ENCODE measurements at regions not wholly inside any gene's neighbourhood (a gene's known extent, or its start where the extent isn't known, plus 50 kb on each side); places are given as distances from the start of the nearest gene placed in this dataset.
A peak's percentile ranks its signal among the peaks of the same experiment; 100 is the strongest.
"Not testable (repeated sequence)": the region's sequence is repeated elsewhere in the genome, so short reads cannot be mapped to it uniquely, and the experiment has no call there.

GRCh38 chr5:18195910-18196309 lies 561.6 kb downstream of the TAF11L14 start:
- no peak for DNase-seq (ENCODE audit: low read depth in 4 of 4, low spot score in 3 of 4)

- DNase-seq (ENCODE audit: low read depth in 4 of 4, low spot score in 3 of 4), result no peak
Measured at GRCh38 chr5:18197734-18198133, 563.5 kb downstream of the TAF11L14 start.

- DNase-seq (ENCODE audit: low read depth in 4 of 4, low spot score in 3 of 4), result no peak
Measured at GRCh38 chr5:18202164-18202563, 567.9 kb downstream of the TAF11L14 start.

GRCh38 chr5:18203296-18203695 lies 569.0 kb downstream of the TAF11L14 start:
- no peak for DNase-seq (ENCODE audit: low read depth in 4 of 4, low spot score in 3 of 4)

GRCh38 chr5:18213666-18214065 lies 579.4 kb downstream of the TAF11L14 start:
- DNase-seq (ENCODE audit: low read depth in 4 of 4, low spot score in 3 of 4), result no peak

GRCh38 chr5:18216016-18216415 lies 581.8 kb downstream of the TAF11L14 start:
- DNase-seq (ENCODE audit: low read depth in 4 of 4, low spot score in 3 of 4), result no peak

- DNase-seq (ENCODE audit: low read depth in 4 of 4, low spot score in 3 of 4), result no peak
Measured at GRCh38 chr5:18216729-18217128, 582.5 kb downstream of the TAF11L14 start.

- no peak for DNase-seq (ENCODE audit: low read depth in 4 of 4, low spot score in 3 of 4)
Measured at GRCh38 chr5:18219241-18219640, 585.0 kb downstream of the TAF11L14 start.

- DNase-seq (ENCODE audit: low read depth in 4 of 4, low spot score in 3 of 4), result no peak
Measured at GRCh38 chr5:18220631-18221030, 586.4 kb downstream of the TAF11L14 start.

- no peak for DNase-seq (ENCODE audit: low read depth in 4 of 4, low spot score in 3 of 4)
Measured at GRCh38 chr5:18236386-18236785, 602.1 kb downstream of the TAF11L14 start.

- no peak for DNase-seq (ENCODE audit: low read depth in 4 of 4, low spot score in 3 of 4)
Measured at GRCh38 chr5:18238321-18238720, 604.1 kb downstream of the TAF11L14 start.

GRCh38 chr5:18240971-18241370 lies 606.7 kb downstream of the TAF11L14 start:
- DNase-seq (ENCODE audit: low read depth in 4 of 4, low spot score in 3 of 4), result no peak

- no peak for DNase-seq (ENCODE audit: low read depth in 4 of 4, low spot score in 3 of 4)
Measured at GRCh38 chr5:18243846-18244245, 609.6 kb downstream of the TAF11L14 start.

GRCh38 chr5:18244309-18244708 lies 610.0 kb downstream of the TAF11L14 start:
- DNase-seq (ENCODE audit: low read depth in 4 of 4, low spot score in 3 of 4), result no peak

- DNase-seq (ENCODE audit: low read depth in 4 of 4, low spot score in 3 of 4), result no peak
Measured at GRCh38 chr5:18252559-18252958, 618.3 kb downstream of the TAF11L14 start.

GRCh38 chr5:18264126-18264882 lies 630.0 kb downstream of the TAF11L14 start:
- no peak for DNase-seq (ENCODE audit: low read depth in 4 of 4, low spot score in 3 of 4)

- no peak for DNase-seq (ENCODE audit: low read depth in 4 of 4, low spot score in 3 of 4)
Measured at GRCh38 chr5:18270635-18271338, 636.5 kb downstream of the TAF11L14 start.

GRCh38 chr5:18276939-18277338 lies 642.7 kb downstream of the TAF11L14 start:
- DNase-seq (ENCODE audit: low read depth in 4 of 4, low spot score in 3 of 4), result no peak

GRCh38 chr5:18281947-18282581 lies 647.8 kb downstream of the TAF11L14 start:
- peak in 3 of 4 donors; percentile 10 to 18 (median 17) for DNase-seq (ENCODE audit: low read depth in 4 of 4, low spot score in 3 of 4)

GRCh38 chr5:18285257-18285656 lies 651.0 kb downstream of the TAF11L14 start:
- no peak for DNase-seq (ENCODE audit: low read depth in 4 of 4, low spot score in 3 of 4)

- DNase-seq (ENCODE audit: low read depth in 4 of 4, low spot score in 3 of 4), result no peak
Measured at GRCh38 chr5:18292146-18292545, 657.9 kb downstream of the TAF11L14 start.

- DNase-seq (ENCODE audit: low read depth in 4 of 4, low spot score in 3 of 4), result not testable (repeated sequence)
Measured at GRCh38 chr5:18295696-18296095, 661.4 kb downstream of the TAF11L14 start.
